H1 (cell line): ENCODE measurements at regions not wholly inside any gene's neighbourhood (a gene's known extent, or its start where the extent isn't known, plus 50 kb on each side); places are given as distances from the start of the nearest gene placed in this dataset.

ENCODE experiments used
- CTCF ChIA-PET: fragments of 300-600 bp; sonication (Branson Sonifier 250); formaldehyde crosslinking; loops from one replicate; lab custom pipeline; 2021; ENCODE audit not compliant: partially characterized antibody; lab: Charles Lee
- POLR2A ChIA-PET: fragments of 300-600 bp; sonication (Branson Sonifier 250); formaldehyde crosslinking; loops from one replicate; lab custom pipeline; 2021; ENCODE audit warnings: inconsistent platforms; ENCODE audit not compliant: partially characterized antibody; lab: Charles Lee
- DNase-seq, 2 experiments: peaks; one replicate each; pipeline versions ENCODE4 v3.0.0 to v3.0.0-alpha.2; 2010 to 2022; ENCODE audit warnings: low spot score in 2 of 2, low read depth in 1 of 2, mixed read lengths in 1 of 2
- FAIRE-seq: peaks from 2 replicates; lab custom pipeline; 2011; peaks lifted over from hg19 to GRCh38; lab: Jason Lieb, UNC
- H2AFZ ChIP-seq: 2 replicates; pipeline ENCODE4 v1.8.1; 2012; ENCODE audit warnings: low read length, inconsistent platforms
- H2AK5ac ChIP-seq: 2 replicates; pipeline ENCODE4 v1.6.1; 2013; ENCODE audit warnings: low read depth, low read length
- H2BK120ac ChIP-seq: replicated peaks from 2 replicates; pipeline ENCODE3; 2013; ENCODE audit warnings: low read depth, low read length, inconsistent platforms
- H2BK12ac ChIP-seq: 2 replicates; pipeline ENCODE4 v1.6.1; 2013; ENCODE audit warnings: low read depth, low read length
- H2BK15ac ChIP-seq: 2 replicates; pipeline ENCODE4 v1.6.1; 2013; ENCODE audit warnings: low read length
- H2BK20ac ChIP-seq: 2 replicates; pipeline ENCODE4 v1.6.1; 2013; ENCODE audit warnings: low read length
- H2BK5ac ChIP-seq: 2 replicates; pipeline ENCODE4 v1.6.1; 2013; ENCODE audit warnings: low read depth, low read length
- H3K14ac ChIP-seq: 2 replicates; pipeline ENCODE4 v1.6.1; 2013; ENCODE audit warnings: inconsistent platforms; ENCODE audit not compliant: insufficient read length
- H3K18ac ChIP-seq: 2 replicates; pipeline ENCODE4 v1.6.1; 2013; ENCODE audit warnings: low read length; ENCODE audit errors: extremely low read depth
- H3K23ac ChIP-seq: 2 replicates; pipeline ENCODE4 v1.6.1; 2013; ENCODE audit warnings: inconsistent platforms; ENCODE audit not compliant: insufficient read length
- H3K23me2 ChIP-seq: 2 replicates; pipeline ENCODE4 v1.6.1; 2013; ENCODE audit warnings: low read depth, low read length
- H3K27ac ChIP-seq: 2 replicates; pipeline ENCODE4 v1.6.1; 2011; ENCODE audit warnings: low read depth, low read length, inconsistent platforms
- H3K27me3 ChIP-seq, 4 experiments: replicated peaks in 1 of 4; 1 replicate in 1 of 4; 2 replicates in 3 of 4; pipeline versions ENCODE4 v1.6.1 to v1.8.1; 2011 to 2013; ENCODE audit warnings: low read length in 3 of 4, mild to moderate bottlenecking in 3 of 4, inconsistent platforms in 2 of 4, mixed read lengths in 2 of 4, moderate library complexity in 1 of 4; ENCODE audit not compliant: control insufficient read depth in 3 of 4, insufficient read depth in 3 of 4; ENCODE audit errors: extremely low read depth in 1 of 4
- H3K36me3 ChIP-seq, 4 experiments: 2 replicates each; pipeline versions ENCODE4 v1.6.1 to v1.8.1; 2011 to 2013; ENCODE audit warnings: mild to moderate bottlenecking in 4 of 4, low read length in 3 of 4, moderate library complexity in 2 of 4, control low read depth in 1 of 4, inconsistent platforms in 1 of 4; ENCODE audit not compliant: insufficient read depth in 4 of 4, control insufficient read depth in 2 of 4
- H3K4ac ChIP-seq: replicated peaks from 2 replicates; pipeline ENCODE3; 2013; ENCODE audit warnings: low read length, low read depth, mixed read lengths, inconsistent platforms; ENCODE audit not compliant: insufficient read length
- H3K4me1 ChIP-seq, 4 experiments: replicated peaks in 1 of 4; 1 replicate in 1 of 4; 2 replicates in 3 of 4; pipeline versions ENCODE4 v1.6.1 to v1.8.1; 2011 to 2013; ENCODE audit warnings: low read length in 3 of 4, inconsistent platforms in 2 of 4, mixed read lengths in 1 of 4; ENCODE audit not compliant: insufficient read depth in 4 of 4, control insufficient read depth in 3 of 4
- H3K4me2 ChIP-seq, 2 experiments: 2 replicates each; pipeline versions ENCODE4 v1.6.1 to v1.8.1; 2011 to 2013; ENCODE audit warnings: low read depth in 2 of 2, low read length in 2 of 2, control low read depth in 1 of 2, inconsistent platforms in 1 of 2, mild to moderate bottlenecking in 1 of 2; ENCODE audit not compliant: insufficient read depth in 1 of 2
- H3K4me3 ChIP-seq, 4 experiments: fragments of 200-600, 300-600 bp in 1 of 4; sonication (generic), shearing (Covaris generic), sonication (Bioruptor Twin) in 1 of 4; 2 replicates each; pipeline versions ENCODE4 v1.5.1 to v1.8.1; 2011 to 2016; ENCODE audit warnings: low read length in 4 of 4, low read depth in 3 of 4, control low read depth in 2 of 4, inconsistent platforms in 2 of 4, mild to moderate bottlenecking in 2 of 4, mixed read lengths in 1 of 4, moderate library complexity in 1 of 4; ENCODE audit not compliant: insufficient read depth in 2 of 4; ENCODE audit errors: extremely low read depth in 1 of 4
- H3K56ac ChIP-seq: replicated peaks from 2 replicates; pipeline ENCODE3; 2013; ENCODE audit warnings: low read depth, mild to moderate bottlenecking, mixed read lengths, low read length, inconsistent platforms; ENCODE audit not compliant: insufficient read length
- H3K79me1 ChIP-seq: 2 replicates; pipeline ENCODE4 v1.6.1; 2013; ENCODE audit warnings: low read depth, low read length, control low read depth
- H3K79me2 ChIP-seq, 2 experiments: 2 replicates each; pipeline versions ENCODE4 v1.6.1 to v1.8.1; 2012 to 2013; ENCODE audit warnings: low read length in 2 of 2, mild to moderate bottlenecking in 2 of 2, inconsistent platforms in 1 of 2; ENCODE audit not compliant: insufficient read depth in 2 of 2, control insufficient read depth in 1 of 2
- H3K9ac ChIP-seq, 4 experiments: replicated peaks in 1 of 4; 1 replicate in 1 of 4; 2 replicates in 3 of 4; pipeline versions ENCODE4 v1.6.1 to v1.8.1; 2011 to 2013; ENCODE audit warnings: low read depth in 3 of 4, low read length in 3 of 4, control low read depth in 2 of 4, mild to moderate bottlenecking in 2 of 4, moderate library complexity in 2 of 4, inconsistent platforms in 1 of 4; ENCODE audit errors: extremely low read depth in 1 of 4
- H3K9me3 ChIP-seq, 2 experiments: 2 replicates each; pipeline versions ENCODE4 v1.6.1 to v1.8.1; 2012 to 2013; ENCODE audit warnings: mild to moderate bottlenecking in 2 of 2, moderate library complexity in 2 of 2, control low read depth in 1 of 2, inconsistent platforms in 1 of 2, low read depth in 1 of 2, low read length in 1 of 2, mixed read lengths in 1 of 2; ENCODE audit not compliant: insufficient read depth in 2 of 2
- H4K20me1 ChIP-seq, 2 experiments: replicated peaks in 1 of 2; 2 replicates each; pipeline versions ENCODE3 to v1.8.1; 2011 to 2013; ENCODE audit warnings: inconsistent platforms in 2 of 2, low read length in 2 of 2, mild to moderate bottlenecking in 1 of 2; ENCODE audit not compliant: insufficient read depth in 2 of 2, control insufficient read depth in 1 of 2
- H4K5ac ChIP-seq: 2 replicates; pipeline ENCODE4 v1.6.1; 2013; ENCODE audit warnings: low read length, low read depth, mixed read lengths, inconsistent platforms; ENCODE audit not compliant: insufficient read length
- H4K8ac ChIP-seq: 2 replicates; pipeline ENCODE4 v1.8.0; 2013; ENCODE audit warnings: mild to moderate bottlenecking, moderate library complexity, low read length, inconsistent platforms; ENCODE audit not compliant: insufficient read depth; ENCODE audit errors: extremely low read depth
- H4K91ac ChIP-seq: replicated peaks from 2 replicates; pipeline ENCODE3; 2013; ENCODE audit warnings: low read length, mixed read lengths, inconsistent platforms; ENCODE audit not compliant: insufficient read length
- KDM4A ChIP-seq: IDR thresholded peaks from one replicate; pipeline ENCODE4 v1.7.1; 2012; ENCODE audit warnings: low read depth, mild to moderate bottlenecking, moderate library complexity, low read length, inconsistent platforms; ENCODE audit not compliant: severe bottlenecking
- SAP30 ChIP-seq: fragments of 300-600 bp; sonication (generic); IDR thresholded peaks from 2 replicates; pipeline ENCODE4 v1.7.1; 2012; ENCODE audit warnings: low read length, moderate library complexity, mild to moderate bottlenecking, inconsistent platforms; ENCODE audit not compliant: insufficient read depth, insufficient replicate concordance
- TBP ChIP-seq: IDR thresholded peaks from 2 replicates; pipeline ENCODE4 v1.6.1; 2011; ENCODE audit warnings: low read depth, low read length, improper control_type of control experiment
- YY1 ChIP-seq: IDR thresholded peaks from 2 replicates; pipeline ENCODE4 v1.6.1; 2011; ENCODE audit warnings: low read depth, mild to moderate bottlenecking, low read length
- WGBS, 2 experiments: shearing (Covaris generic) in 1 of 2; methylation state at CpG; one replicate each; pipeline versions ENCODE4 v1.1.6 to v1.1.7; 2013 to 2015; ENCODE audit warnings: low lambda C conversion rate in 2 of 2, mixed read lengths in 2 of 2, inconsistent platforms in 1 of 2, low coverage in 1 of 2, missing lambda C conversion rate in 1 of 2; ENCODE audit not compliant: insufficient replicate concordance in 2 of 2, insufficient coverage in 1 of 2, insufficient read length in 1 of 2; ENCODE audit errors: extremely low coverage in 1 of 2, missing lambda C conversion rate in 1 of 2; 5-methylcytosine and 5-hydroxymethylcytosine counted together

- no peak overlapping the region for H3K27ac ChIP-seq
- TF ChIP-seq TBP = no peak
- no peak for TF ChIP-seq SAP30
- no peak for TF ChIP-seq YY1
- no peak for TF ChIP-seq KDM4A
- H3K14ac ChIP-seq = no peak overlapping the region
- H3K79me1 ChIP-seq = no peaks in the 10 kb centered on the region
- H2BK20ac ChIP-seq = no peak overlapping the region
- H3K4ac ChIP-seq = no peak overlapping the region
- H4K91ac ChIP-seq = no peak overlapping the region
- FAIRE-seq (no peak), DNase-seq (no peak)
- WGBS, 2 experiments = 85% methylated on average over 3 of the region's 3 CpGs; no CpG with 5 or more reads in 1 of the 2 experiments
- H4K5ac ChIP-seq = no peak overlapping the region
- H3K9me3 ChIP-seq = no peaks in the 10 kb centered on the region
- no peak overlapping the region for H3K4me2 ChIP-seq
- H3K9ac ChIP-seq = no peak overlapping the region
- H2BK5ac ChIP-seq = no peak overlapping the region
- H2AK5ac ChIP-seq = no peak overlapping the region
- no peaks in the 10 kb centered on the region for H3K23me2 ChIP-seq
- H3K18ac ChIP-seq = no peak overlapping the region
- H2BK120ac ChIP-seq = no peak overlapping the region
- ChIA-PET CTCF (interaction anchor here (0.9 kb wide), 1 partner anchor 54 kb away, joined by 3 read pairs; no protein-coding TSS in a partner anchor), POLR2A (no interaction called here)
- no peaks in the 10 kb centered on the region for H3K36me3 ChIP-seq
- H4K20me1 ChIP-seq = no peaks in the 10 kb centered on the region
- no peak overlapping the region for H2BK12ac ChIP-seq
- H4K8ac ChIP-seq = no peak overlapping the region
- no peaks in the 10 kb centered on the region for H3K27me3 ChIP-seq
- H3K56ac ChIP-seq = no peak overlapping the region
- no peak overlapping the region for H2AFZ ChIP-seq
- H3K4me1 ChIP-seq = no peaks in the 10 kb centered on the region
- H3K23ac ChIP-seq = no peak overlapping the region
- H2BK15ac ChIP-seq = no peak overlapping the region
- H3K4me3 ChIP-seq = no peak overlapping the region
- H3K79me2 ChIP-seq = no peaks in the 10 kb centered on the region
Measured at GRCh38 chr3:166900866-166901577, 479.1 kb downstream of the ZBBX start.
